ENCODE measurements at regions not wholly inside any gene's neighbourhood (a gene's known extent, or its start where the extent isn't known, plus 50 kb on each side); places are given as distances from the start of the nearest gene placed in this dataset.

GRCh38 chr20:41686961-41687360 is 68.8 kb upstream of the CHD6 start:
- Histone ChIP-seq H3K27me3 (replicated peaks in 1 of 4; ENCODE audit: control insufficient read depth in 3 of 4, extremely low read depth in 1 of 4, insufficient read depth in 3 of 4, low read length in 3 of 4) (no peaks in the 10 kb centered on the region), H3K4me3 (ENCODE audit: extremely low read depth in 1 of 4, insufficient read depth in 2 of 4, low read depth in 3 of 4, low read length in 4 of 4) (no peak overlapping the region), H4K8ac (ENCODE audit: extremely low read depth, insufficient read depth, low read length) (no peak overlapping the region), H3K79me1 (ENCODE audit: low read depth, low read length) (no peaks in the 10 kb centered on the region), H3K9ac (replicated peaks in 1 of 4; ENCODE audit: extremely low read depth in 1 of 4, low read depth in 3 of 4, low read length in 3 of 4) (no peak overlapping the region), H3K4me2 (ENCODE audit: insufficient read depth in 1 of 2, low read depth in 2 of 2, low read length in 2 of 2) (no peak overlapping the region), H2AFZ (ENCODE audit: low read length) (peak overlapping the region; percentile 69; the same call in 1 of the 2 replicates), H3K4ac (replicated peaks; ENCODE audit: insufficient read length, low read depth, low read length) (no peak overlapping the region), H3K23ac (ENCODE audit: insufficient read length) (no peak overlapping the region), H2BK15ac (ENCODE audit: low read length) (no peak overlapping the region), H3K79me2 (ENCODE audit: control insufficient read depth in 1 of 2, insufficient read depth in 2 of 2, low read length in 2 of 2) (no peaks in the 10 kb centered on the region), H3K27ac (ENCODE audit: low read depth, low read length) (no peak overlapping the region), H4K91ac (replicated peaks; ENCODE audit: insufficient read length, low read length) (no peak overlapping the region), H2BK12ac (ENCODE audit: low read depth, low read length) (no peak overlapping the region), H2BK5ac (ENCODE audit: low read depth, low read length) (no peak overlapping the region), H3K56ac (replicated peaks; ENCODE audit: insufficient read length, low read depth, low read length) (no peak overlapping the region), H2BK120ac (replicated peaks; ENCODE audit: low read depth, low read length) (no peak overlapping the region), H3K36me3 (ENCODE audit: control insufficient read depth in 2 of 4, insufficient read depth in 4 of 4, low read length in 3 of 4) (no peaks in the 10 kb centered on the region), H3K14ac (ENCODE audit: insufficient read length) (no peak overlapping the region), H3K23me2 (ENCODE audit: low read depth, low read length) (no peaks in the 10 kb centered on the region), H2AK5ac (ENCODE audit: low read depth, low read length) (no peak overlapping the region), H2BK20ac (ENCODE audit: low read length) (no peak overlapping the region), H4K5ac (ENCODE audit: insufficient read length, low read depth, low read length) (no peak overlapping the region), H3K9me3 (ENCODE audit: insufficient read depth in 2 of 2, low read depth in 1 of 2, low read length in 1 of 2) (no peaks in the 10 kb centered on the region), H3K4me1 (replicated peaks in 1 of 4; ENCODE audit: control insufficient read depth in 3 of 4, insufficient read depth in 4 of 4, low read length in 3 of 4) (no peaks in the 10 kb centered on the region), H3K18ac (ENCODE audit: extremely low read depth, low read length) (no peak overlapping the region), H4K20me1 (replicated peaks in 1 of 2; ENCODE audit: control insufficient read depth in 1 of 2, insufficient read depth in 2 of 2, low read length in 2 of 2) (no peaks in the 10 kb centered on the region)
- DNase-seq (ENCODE audit: low read depth in 1 of 2, low spot score in 2 of 2) (no peak), FAIRE-seq (no peak)
- TF ChIP-seq SAP30 (IDR thresholded peaks at IDR 0.05; ENCODE audit: insufficient read depth, insufficient replicate concordance, low read length) (no peak), E2F6 (IDR thresholded peaks at IDR 0.05) (peak; percentile 18; the same call in 1 of the 2 replicates)
- CTCF ChIA-PET (ENCODE audit: partially characterized antibody): interaction anchor here (0.7 to 0.9 kb wide), 2 partner anchors 8 to 11 kb away, joined by 3 read pairs; no protein-coding TSS in a partner anchor
- POLR2A ChIA-PET (ENCODE audit: partially characterized antibody): no interaction called here
- 96% methylated on average over 6 of the region's 6 CpGs; no CpG with 5 or more reads in 1 of the 2 experiments for WGBS, 2 experiments (ENCODE audit: extremely low coverage in 1 of 2, insufficient coverage in 1 of 2, insufficient read length in 1 of 2, insufficient replicate concordance in 2 of 2, low coverage in 1 of 2, low lambda C conversion rate in 2 of 2, missing lambda C conversion rate in 1 of 2)

Data from H1 (cell line).